Retina (tissue), 1 donor: ENCODE measurements at regions not wholly inside any gene's neighbourhood (a gene's known extent, or its start where the extent isn't known, plus 50 kb on each side); places are given as distances from the start of the nearest gene placed in this dataset.

Experiments used
- DNase-seq: peaks from one replicate; pipeline ENCODE4 v3.0.0-alpha.2; 2016

GRCh38 chrX:118167361-118167760, 50.8 kb upstream of the KLHL13 start:
- DNase-seq: no peak

GRCh38 chrX:118171356-118171755, 54.7 kb upstream of the KLHL13 start:
- DNase-seq: no peak

DNA sequence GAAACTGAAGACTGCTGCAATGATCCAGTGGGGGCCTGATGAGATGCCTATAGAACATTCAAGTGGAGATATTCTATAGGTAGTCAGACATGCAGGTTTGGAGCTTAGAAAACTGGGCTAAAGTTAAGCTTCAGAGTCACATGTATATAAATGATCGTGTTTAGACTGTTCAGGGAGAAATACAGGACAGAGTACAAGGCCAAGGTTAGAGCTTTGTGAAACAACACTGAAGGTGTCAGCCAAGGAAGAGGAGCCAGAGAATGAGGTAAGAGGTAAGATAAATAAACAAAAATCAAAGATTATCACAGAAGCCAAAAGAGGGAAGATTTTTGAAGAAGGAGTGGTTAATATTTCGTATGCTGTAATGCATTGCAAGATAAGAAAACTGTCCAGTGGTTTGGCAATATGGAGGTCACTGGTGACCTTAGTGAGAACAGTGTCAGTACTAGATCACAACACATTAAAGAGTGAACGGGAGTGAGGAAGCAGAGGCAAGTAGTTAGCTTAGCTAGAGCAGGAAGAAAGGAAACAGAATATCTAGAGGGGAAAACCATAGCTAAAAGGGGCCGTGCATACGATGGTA, 58.0 kb upstream of the KLHL13 start:
- DNase-seq: no peak

DNA sequence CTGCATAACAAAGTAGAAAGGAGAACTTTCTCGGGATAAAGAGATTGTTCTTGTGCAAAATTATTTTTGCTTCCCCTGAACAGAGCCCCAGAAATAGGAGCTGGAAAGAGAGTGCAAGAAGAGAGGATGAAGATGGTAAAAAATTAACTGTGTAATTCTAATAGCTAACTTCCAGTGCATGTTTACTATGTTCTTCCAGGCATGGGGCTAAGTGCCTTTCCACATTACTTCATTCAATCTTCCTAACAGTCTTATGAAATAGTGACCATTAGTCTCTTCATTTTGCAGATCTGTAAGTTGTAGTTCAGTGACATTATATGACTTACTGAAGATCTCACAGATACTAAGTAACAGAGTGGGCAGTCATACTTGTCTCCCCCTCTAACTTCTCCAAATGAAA, 61.1 kb upstream of the KLHL13 start:
- DNase-seq: no peak

- DNase-seq: no peak
Measured at GRCh38 chrX:118178450-118178849, 61.8 kb upstream of the KLHL13 start.

- no peak for DNase-seq
Measured at GRCh38 chrX:118179161-118179560, 62.6 kb upstream of the KLHL13 start.

GRCh38 chrX:118179718-118180117, 63.1 kb upstream of the KLHL13 start:
- DNase-seq: no peak

GRCh38 chrX:118181030-118181429, 64.4 kb upstream of the KLHL13 start:
- DNase-seq: no peak

DNA sequence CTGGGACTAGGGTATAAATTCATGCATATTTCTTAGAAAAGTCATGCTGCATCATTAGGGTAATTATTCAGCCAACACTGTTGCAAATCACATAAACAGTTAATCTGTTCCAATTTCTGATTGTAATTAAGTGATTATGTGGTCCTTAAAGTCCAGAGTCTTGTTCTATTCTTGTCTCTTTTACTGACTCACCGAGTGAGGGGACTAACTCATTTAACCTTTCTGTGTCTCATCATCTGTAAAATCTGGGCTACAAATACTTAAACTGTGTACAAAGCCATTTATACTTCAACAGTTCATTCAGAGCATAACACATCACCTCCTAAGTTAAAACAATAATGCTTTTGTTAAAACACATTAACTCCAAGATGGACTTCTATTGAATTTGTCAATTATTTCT, 65.4 kb upstream of the KLHL13 start:
- no peak for DNase-seq

DNA sequence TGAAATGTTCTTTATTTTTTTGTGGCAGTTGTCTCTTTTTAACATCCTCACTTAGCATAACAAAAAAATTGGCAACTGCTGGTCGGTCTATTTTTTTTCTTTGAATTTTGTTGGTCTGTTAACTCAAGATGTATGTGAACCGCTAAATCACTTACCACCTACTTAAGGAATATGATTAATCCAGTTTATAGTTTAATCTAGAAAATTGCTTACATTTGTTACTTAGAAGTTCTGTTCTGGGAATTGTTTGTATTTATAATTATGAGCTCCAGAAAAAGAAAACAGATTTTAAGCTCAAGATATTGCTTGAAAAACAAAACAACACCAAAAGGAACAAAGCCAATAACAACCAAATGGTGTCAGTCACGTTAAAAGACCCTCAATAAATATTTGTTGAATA, 66.1 kb upstream of the KLHL13 start:
- DNase-seq: no peak

- DNase-seq: no peak
Measured at GRCh38 chrX:118183606-118184005, 67.0 kb upstream of the KLHL13 start.

DNA sequence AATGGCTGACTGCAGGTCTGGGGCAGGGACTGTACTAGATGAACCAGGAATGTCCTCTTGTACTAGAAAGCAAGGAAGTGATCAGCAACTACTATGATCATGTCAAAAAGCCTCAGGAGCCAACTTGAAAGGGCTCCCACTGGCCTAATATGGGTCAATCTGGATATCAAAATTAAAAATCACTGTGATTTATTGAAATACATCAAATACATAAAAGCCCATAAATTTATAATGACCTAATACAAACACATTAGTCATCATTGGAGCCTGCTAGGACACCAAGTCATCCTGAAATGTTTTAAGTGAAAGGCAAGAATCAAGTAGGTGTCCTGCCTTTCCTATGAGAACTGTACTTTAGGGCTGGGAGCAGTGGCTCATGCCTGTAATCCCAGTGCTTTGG, 70.5 kb upstream of the KLHL13 start:
- no peak for DNase-seq

- no peak for DNase-seq
Measured at GRCh38 chrX:118189000-118189399, 72.4 kb upstream of the KLHL13 start.

GRCh38 chrX:118189628-118190027, 73.0 kb upstream of the KLHL13 start:
- DNase-seq: no peak

- DNase-seq: no peak
Measured at GRCh38 chrX:118197730-118198129, 81.1 kb upstream of the KLHL13 start.

DNA sequence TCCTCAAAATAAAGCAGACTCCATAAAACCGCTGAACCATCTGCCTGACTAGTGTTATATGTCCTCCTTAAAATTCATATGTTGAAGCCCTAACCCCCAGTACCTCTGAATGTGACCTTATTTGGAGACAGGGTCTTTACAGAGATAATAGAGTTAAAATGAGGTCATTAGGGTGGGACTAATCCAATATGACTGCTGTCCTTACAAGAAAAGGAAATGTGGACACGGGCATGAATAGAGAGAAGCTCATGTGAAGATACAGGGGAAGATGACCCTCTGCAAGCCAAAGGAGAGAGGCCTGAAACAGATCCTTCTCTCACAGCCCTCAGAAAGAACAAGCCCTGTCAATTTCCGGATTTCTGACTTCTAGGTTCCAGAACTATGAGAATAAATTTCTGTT, 82.0 kb upstream of the KLHL13 start:
- DNase-seq: no peak

DNA sequence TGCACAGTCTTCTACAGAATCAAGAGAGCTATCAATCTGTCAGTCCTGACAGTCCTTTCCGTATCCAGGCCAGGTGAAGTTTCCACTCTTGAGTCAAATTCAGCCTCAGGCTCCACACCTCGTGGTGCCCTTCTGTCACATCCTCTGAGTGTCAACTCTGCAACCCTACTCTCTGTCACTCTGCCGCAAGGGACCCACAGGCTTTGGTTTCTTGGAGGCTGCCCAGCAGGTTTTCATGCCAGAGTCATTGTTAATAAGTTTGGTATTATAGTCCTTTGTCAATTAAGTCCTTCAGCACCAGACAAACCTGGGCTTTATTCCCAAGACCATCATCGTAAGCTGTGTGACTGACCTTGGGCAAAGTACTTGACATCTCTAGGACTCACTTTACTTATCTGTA, 83.4 kb upstream of the KLHL13 start:
- DNase-seq: no peak

DNA sequence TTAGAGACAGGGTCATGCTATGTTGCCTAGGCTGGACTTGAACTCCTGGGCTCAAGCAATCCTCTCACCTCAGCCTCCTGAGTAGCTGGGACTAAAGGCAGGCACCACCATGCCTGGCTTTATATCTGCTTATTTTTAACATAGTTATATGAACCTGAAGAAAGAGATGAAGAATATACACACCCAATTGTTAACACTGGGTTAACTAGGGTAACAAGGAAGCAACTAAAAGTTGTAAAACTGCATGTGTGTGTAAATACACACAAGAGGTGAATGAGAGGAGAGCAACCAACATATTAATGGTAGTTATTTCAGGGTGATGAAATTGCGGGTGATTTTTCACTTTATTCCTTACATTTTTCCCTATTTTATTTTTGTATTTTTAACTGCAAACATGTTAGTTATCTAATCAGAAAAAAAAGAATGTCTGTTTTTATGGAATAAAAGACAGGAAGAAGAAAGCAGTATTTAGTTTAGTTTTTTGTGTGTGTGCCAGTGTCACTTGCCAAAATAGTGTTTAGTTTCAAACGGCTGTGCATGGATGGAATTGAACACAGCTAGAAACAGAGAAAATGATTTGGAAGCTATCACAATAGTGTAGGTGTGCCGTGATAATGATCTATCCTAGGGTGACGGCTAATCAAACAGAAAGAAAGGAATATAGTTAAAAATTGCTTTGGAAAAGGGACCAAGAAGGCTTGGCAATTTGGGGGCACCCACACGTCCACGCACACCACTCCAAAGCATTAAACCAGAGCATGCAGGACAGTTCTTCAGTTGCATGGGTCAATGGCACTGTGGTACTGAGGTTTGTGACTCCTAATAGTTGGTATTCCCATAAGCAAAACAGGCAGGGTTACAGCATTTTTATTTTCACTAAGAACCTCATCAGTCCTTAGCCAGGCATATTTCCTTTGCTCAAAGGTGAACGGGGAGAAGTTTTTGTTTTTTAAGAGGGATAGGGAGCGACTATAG, 89.1 kb upstream of the KLHL13 start:
- no peak for DNase-seq

- DNase-seq: no peak
Measured at GRCh38 chrX:118207831-118208453, 91.3 kb upstream of the KLHL13 start.

DNA sequence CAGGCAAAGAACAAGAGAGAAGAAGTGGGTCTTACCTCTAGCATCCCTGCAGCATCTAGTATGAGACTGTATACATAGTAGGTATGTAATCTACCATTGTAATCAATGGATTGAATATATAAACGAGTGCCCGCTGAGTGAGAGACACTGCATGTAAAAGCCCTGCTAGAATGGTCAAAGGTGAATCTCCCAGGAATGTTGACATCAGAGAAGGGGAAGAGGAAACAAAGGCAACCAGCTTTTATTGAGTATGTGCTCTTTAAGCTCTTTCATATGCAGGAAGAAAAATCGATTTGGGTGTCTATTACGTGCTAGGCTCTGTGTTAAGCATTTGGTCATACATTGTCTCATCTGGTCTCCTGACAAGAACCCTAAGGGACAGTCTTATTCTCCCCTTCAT, 91.9 kb upstream of the KLHL13 start:
- DNase-seq: no peak

DNA sequence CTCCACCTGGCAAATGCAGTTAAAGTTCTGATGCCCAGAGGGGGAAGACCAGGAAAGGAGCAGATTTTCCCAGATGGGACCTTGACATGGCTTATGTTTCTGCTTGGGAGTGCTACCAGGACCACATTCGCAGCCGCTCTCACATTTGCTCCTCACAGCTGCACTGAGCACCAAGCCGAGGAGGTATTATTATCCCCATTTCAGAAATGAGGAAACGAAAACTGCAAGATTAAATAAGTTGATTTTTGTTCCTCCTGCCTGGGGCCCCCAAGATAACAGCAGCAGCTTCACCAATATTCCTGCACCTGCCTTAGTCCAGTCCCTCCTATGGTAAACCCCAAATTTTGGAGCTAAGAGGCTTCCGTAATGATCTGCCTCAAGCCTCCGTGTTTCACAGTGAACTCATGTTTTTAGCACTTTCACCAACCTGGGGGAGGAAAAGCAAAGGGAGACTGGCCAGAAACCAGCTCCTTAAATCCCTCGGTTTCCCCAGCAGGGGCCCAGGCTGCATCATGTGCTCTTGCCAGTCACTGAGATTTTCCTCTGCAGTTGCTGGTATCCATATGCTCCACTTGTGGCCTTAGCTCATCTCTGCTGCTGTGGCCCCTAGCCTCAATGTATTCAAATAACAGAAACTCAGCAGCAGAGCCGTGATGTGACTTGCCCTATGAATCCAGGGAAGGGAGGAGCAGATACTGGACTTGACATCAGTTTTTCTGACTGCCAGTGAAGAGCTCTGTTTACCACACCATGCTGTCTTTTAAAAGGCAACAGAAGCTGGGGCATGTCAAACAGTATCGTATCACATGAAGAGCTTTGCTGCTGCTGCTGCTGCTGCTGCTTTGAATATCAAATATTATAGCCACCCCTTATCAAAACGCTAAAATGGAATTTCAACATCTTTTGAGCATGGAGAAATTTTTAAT, 95.5 kb upstream of the KLHL13 start:
- DNase-seq: no peak

DNA sequence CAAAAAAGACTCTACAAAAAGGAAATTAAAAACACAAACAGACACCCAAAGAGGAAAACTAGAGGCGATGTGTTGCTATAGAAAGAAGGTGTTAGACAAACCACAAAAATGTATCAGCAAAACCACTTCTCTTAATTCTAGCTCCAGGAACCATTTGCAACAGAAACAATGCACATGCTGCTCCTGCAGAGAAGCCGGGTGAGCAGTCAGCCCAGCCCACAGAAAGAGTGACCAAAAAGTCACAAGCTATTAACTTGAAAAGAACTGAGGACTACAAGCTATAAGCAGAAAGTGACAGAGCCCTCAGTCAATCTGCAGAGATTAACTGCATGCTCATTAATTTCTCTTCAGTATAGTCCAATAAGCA, 96.2 kb upstream of the KLHL13 start:
- no peak for DNase-seq

GRCh38 chrX:118215346-118215745, 98.7 kb upstream of the KLHL13 start:
- no peak for DNase-seq
